ENCODE measurements at regions not wholly inside any gene's neighbourhood (a gene's known extent, or its start where the extent isn't known, plus 50 kb on each side); places are given as distances from the start of the nearest gene placed in this dataset.

GRCh38 chr11:29351301-29351873, 665.4 kb downstream of the KCNA4 start:
- H3K9me3 ChIP-seq (ENCODE audit: control insufficient read depth in 4 of 4, insufficient read depth in 3 of 4, low read length in 3 of 4) = no peaks in the 10 kb centered on the region
- ATAC-seq (ENCODE audit: insufficient read depth, low FRiP score) = no peak
- 67 to 78% methylated on average over 1 of the region's 1 CpG for WGBS, 2 donors
- DNase-seq = no peak
- TF ChIP-seq CTCF (IDR thresholded peaks at IDR 0.05; ENCODE audit: control extremely low read depth, extremely low read depth) = no peak
- no peak overlapping the region for H3K4me3 ChIP-seq
- H3K9ac ChIP-seq (ENCODE audit: insufficient read depth in 1 of 2, low read length in 2 of 2) = no peak overlapping the region
- no peaks in the 10 kb centered on the region for H3K27me3 ChIP-seq (ENCODE audit: control insufficient read depth in 3 of 3, insufficient read depth in 3 of 3, low read length in 2 of 3)
- no peaks in the 10 kb centered on the region for H3K36me3 ChIP-seq (ENCODE audit: control insufficient read depth in 4 of 4, insufficient read depth in 4 of 4, low read length in 4 of 4)
- no peaks in the 10 kb centered on the region for H3K4me1 ChIP-seq (ENCODE audit: control insufficient read depth in 5 of 5, insufficient read depth in 5 of 5, low read length in 5 of 5)
- no peak overlapping the region for H3K27ac ChIP-seq (ENCODE audit: low read depth in 1 of 2, low read length in 1 of 2)

GRCh38 chr11:29343465-29344333, 673.1 kb downstream of the KCNA4 start:
- TF ChIP-seq CTCF (IDR thresholded peaks at IDR 0.05; ENCODE audit: control extremely low read depth, extremely low read depth) = no peak
- Histone ChIP-seq H3K4me1 (ENCODE audit: control insufficient read depth in 5 of 5, insufficient read depth in 5 of 5, low read length in 5 of 5) (no peaks in the 10 kb centered on the region), H3K27me3 (ENCODE audit: control insufficient read depth in 3 of 3, insufficient read depth in 3 of 3, low read length in 2 of 3) (peaks cover 0 to 3% (median 0%) of the 10 kb centered on the region in 3 donors), H3K4me3 (no peak overlapping the region), H3K27ac (ENCODE audit: low read depth in 1 of 2, low read length in 1 of 2) (no peak overlapping the region), H3K36me3 (ENCODE audit: control insufficient read depth in 4 of 4, insufficient read depth in 4 of 4, low read length in 4 of 4) (no peaks in the 10 kb centered on the region), H3K9ac (ENCODE audit: insufficient read depth in 1 of 2, low read length in 2 of 2) (no peak overlapping the region), H3K9me3 (ENCODE audit: control insufficient read depth in 4 of 4, insufficient read depth in 3 of 4, low read length in 3 of 4) (no peaks in the 10 kb centered on the region)
- WGBS, 2 donors = 13 to 27% methylated on average over 8 of the region's 8 CpGs
- DNase-seq = peak; percentile 29 to 58 (median 45)
- peak; percentile 79 for ATAC-seq (ENCODE audit: insufficient read depth, low FRiP score)

DNA sequence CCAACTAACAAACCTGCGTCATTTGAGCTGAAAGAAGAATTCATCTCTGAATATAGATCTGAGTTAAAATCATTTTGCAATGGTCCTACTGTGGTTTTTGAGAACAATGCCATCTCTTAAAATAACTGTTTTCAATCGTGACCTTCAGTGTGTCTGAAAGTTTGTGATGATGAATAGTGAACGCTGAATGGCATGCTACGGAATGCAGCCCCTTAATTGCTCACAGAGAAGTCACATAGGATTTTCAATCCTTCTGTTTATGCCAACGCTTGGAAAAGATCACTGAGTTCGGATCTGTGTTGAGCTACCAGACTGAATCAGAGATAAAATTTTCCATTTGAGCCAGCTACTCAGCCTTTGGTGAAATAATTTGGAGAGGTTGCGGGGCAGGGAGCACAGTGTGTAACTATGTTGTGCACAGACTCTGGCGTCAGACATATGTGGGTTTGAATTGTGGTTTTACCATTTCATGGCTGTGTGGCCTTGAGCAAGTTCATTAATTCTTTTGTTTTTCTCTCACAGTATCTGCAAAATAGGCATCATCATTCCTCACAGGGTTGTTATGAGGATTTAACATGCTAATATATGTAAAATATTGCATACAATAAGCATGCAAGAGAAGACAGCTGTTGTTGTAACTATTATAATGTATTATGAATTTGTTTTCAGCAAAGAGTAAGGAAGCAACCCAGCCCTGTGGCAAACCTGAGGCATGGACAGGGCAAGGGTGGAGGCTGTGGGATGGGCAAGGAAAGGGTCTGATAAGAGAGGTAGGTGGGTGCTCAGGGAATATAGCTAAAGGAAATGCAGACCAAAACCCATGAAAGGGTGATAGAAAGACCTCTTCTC, 679.9 kb downstream of the KCNA4 start:
- Histone ChIP-seq H3K4me1 (ENCODE audit: control insufficient read depth in 5 of 5, insufficient read depth in 5 of 5, low read length in 5 of 5) (no peaks in the 10 kb centered on the region), H3K9ac (ENCODE audit: insufficient read depth in 1 of 2, low read length in 2 of 2) (no peak overlapping the region), H3K36me3 (ENCODE audit: control insufficient read depth in 4 of 4, insufficient read depth in 4 of 4, low read length in 4 of 4) (no peaks in the 10 kb centered on the region), H3K9me3 (ENCODE audit: control insufficient read depth in 4 of 4, insufficient read depth in 3 of 4, low read length in 3 of 4) (no peaks in the 10 kb centered on the region), H3K27me3 (ENCODE audit: control insufficient read depth in 3 of 3, insufficient read depth in 3 of 3, low read length in 2 of 3) (peaks cover 0 to 3% (median 2%) of the 10 kb centered on the region in 3 donors), H3K27ac (ENCODE audit: low read depth in 1 of 2, low read length in 1 of 2) (no peak overlapping the region), H3K4me3 (no peak overlapping the region)
- TF ChIP-seq CTCF (IDR thresholded peaks at IDR 0.05; ENCODE audit: control extremely low read depth, extremely low read depth) = no peak
- DNase-seq = no peak
- WGBS, 2 donors = 57 to 67% methylated on average over 8 of the region's 8 CpGs
- ATAC-seq (ENCODE audit: insufficient read depth, low FRiP score) = no peak

Measured in lung (tissue), 11 donors.